Psoas muscle (tissue), 7 donors: ENCODE measurements at regions not wholly inside any gene's neighbourhood (a gene's known extent, or its start where the extent isn't known, plus 50 kb on each side); places are given as distances from the start of the nearest gene placed in this dataset.

Experiments used
- ATAC-seq, 4 donors: fragments of 200-7000 bp; cut with Tn5 transposase; one replicate each; pipeline ENCODE4 v1.9.1; 2020; ENCODE audit warnings: moderate library complexity in 3 of 4, mild to moderate bottlenecking in 2 of 4
- DNase-seq, 2 donors: peaks; one replicate each; pipeline ENCODE4 v3.0.0-alpha.2; 2020
- H3K27ac ChIP-seq: fragments of 200-600 bp; one replicate; pipeline ENCODE4 v1.8.0; 2022
- H3K27me3 ChIP-seq, 3 donors: fragments of 200-600 bp in 1 of 3; one replicate each; pipeline versions ENCODE4 v1.6.1 to v1.8.0; 2013 to 2022; ENCODE audit warnings: low read length in 2 of 3, mild to moderate bottlenecking in 2 of 3, moderate library complexity in 1 of 3; ENCODE audit not compliant: insufficient read depth in 3 of 3
- H3K36me3 ChIP-seq, 2 donors: fragments of 200-600 bp in 1 of 2; one replicate each; pipeline versions ENCODE4 v1.6.1 to v1.8.0; 2013 to 2022; ENCODE audit warnings: low read depth in 1 of 2, mild to moderate bottlenecking in 1 of 2, moderate library complexity in 1 of 2; ENCODE audit not compliant: insufficient read depth in 1 of 2
- H3K4me1 ChIP-seq: fragments of 200-600 bp; one replicate; pipeline ENCODE4 v1.8.0; 2022
- H3K4me3 ChIP-seq: fragments of 200-600 bp; one replicate; pipeline ENCODE4 v1.8.0; 2022; ENCODE audit warnings: mild to moderate bottlenecking
- H3K9me3 ChIP-seq: fragments of 200-600 bp; one replicate; pipeline ENCODE4 v1.8.0; 2022
- WGBS, 3 donors: extraction: QIAGEN DNeasy Blood & Tissue Kit; methylation state at CpG; one replicate each; pipeline versions ENCODE4 v1.1.6 to v1.1.7; 2013; 5-methylcytosine and 5-hydroxymethylcytosine counted together
- intact Hi-C, 2 donors: fragments of 100-400 bp; cut with DNase I; formaldehyde crosslinking; loops; one replicate each; pipeline versions ENCODE4 v1.11.0 to v1.14.2; 2022
- TF ChIP-seq, protein P1 (sequence below): fragments of 200-600 bp; IDR thresholded peaks from one replicate; pipeline ENCODE4 v1.8.0; 2022; ENCODE audit warnings: antibody characterized with exemption
- donor health status: healthy with polysubstance abuse.
- donor health status: DM: no; HTN: no; CAD: no; lungs with moderate emphysema.
- donor health status: Bipolar disorder and iron deficiency.
- donor health status: healthy.
- donor health status: DM: yes; HTN: yes; CAD: no.
- donor health status: DM: no; HTN: no; CAD: no.
- donor health status: DM: yes; HTN: yes; CAD: no.

DNA sequence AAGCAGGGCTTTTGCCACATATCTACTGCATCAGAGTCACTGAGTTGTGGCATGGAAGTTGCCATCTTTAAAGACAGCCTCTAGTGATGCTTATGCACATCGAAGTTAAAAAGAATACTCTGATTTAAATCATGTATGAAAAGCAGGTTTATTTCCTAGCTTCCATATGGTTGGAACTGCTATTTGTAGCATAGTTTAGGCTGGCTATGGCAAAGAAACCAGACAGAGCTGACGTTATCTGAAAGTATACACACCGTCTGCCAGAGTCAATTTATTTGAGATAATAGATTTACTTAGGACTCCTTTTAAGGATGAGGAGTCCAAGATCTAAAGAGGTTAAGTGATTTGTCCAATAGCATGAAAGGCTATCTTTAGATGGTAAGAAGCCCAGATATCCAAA lies 536.9 kb upstream of the ADGRL4 start:
- Histone ChIP-seq H3K27me3 (no peaks in the 10 kb centered on the region), H3K9me3 (no peaks in the 10 kb centered on the region), H3K4me3 (no peak overlapping the region), H3K4me1 (no peaks in the 10 kb centered on the region), H3K27ac (no peak overlapping the region), H3K36me3 (no peaks in the 10 kb centered on the region)
- TF ChIP-seq, protein P1, sequence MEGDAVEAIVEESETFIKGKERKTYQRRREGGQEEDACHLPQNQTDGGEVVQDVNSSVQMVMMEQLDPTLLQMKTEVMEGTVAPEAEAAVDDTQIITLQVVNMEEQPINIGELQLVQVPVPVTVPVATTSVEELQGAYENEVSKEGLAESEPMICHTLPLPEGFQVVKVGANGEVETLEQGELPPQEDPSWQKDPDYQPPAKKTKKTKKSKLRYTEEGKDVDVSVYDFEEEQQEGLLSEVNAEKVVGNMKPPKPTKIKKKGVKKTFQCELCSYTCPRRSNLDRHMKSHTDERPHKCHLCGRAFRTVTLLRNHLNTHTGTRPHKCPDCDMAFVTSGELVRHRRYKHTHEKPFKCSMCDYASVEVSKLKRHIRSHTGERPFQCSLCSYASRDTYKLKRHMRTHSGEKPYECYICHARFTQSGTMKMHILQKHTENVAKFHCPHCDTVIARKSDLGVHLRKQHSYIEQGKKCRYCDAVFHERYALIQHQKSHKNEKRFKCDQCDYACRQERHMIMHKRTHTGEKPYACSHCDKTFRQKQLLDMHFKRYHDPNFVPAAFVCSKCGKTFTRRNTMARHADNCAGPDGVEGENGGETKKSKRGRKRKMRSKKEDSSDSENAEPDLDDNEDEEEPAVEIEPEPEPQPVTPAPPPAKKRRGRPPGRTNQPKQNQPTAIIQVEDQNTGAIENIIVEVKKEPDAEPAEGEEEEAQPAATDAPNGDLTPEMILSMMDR = no peak
- DNase-seq (no peak), ATAC-seq (no peak)
- intact Hi-C loops = no loop called here
- WGBS, 3 donors = 90 to 96% (median 91%) methylated on average over 3 of the region's 3 CpGs

- no peaks in the 10 kb centered on the region for H3K9me3 ChIP-seq
- intact Hi-C loops = no loop called here
- TF ChIP-seq, protein P1 = no peak
- H3K36me3 ChIP-seq = no peaks in the 10 kb centered on the region
- H3K27ac ChIP-seq = no peak overlapping the region
- no peaks in the 10 kb centered on the region for H3K4me1 ChIP-seq
- DNase-seq (no peak), ATAC-seq (no peak)
- H3K27me3 ChIP-seq = no peaks in the 10 kb centered on the region
- no peak overlapping the region for H3K4me3 ChIP-seq
Measured at GRCh38 chr1:79539001-79539400, 532.5 kb upstream of the ADGRL4 start.

GRCh38 chr1:79532555-79532954 lies 526.0 kb upstream of the ADGRL4 start:
- no peaks in the 10 kb centered on the region for H3K36me3 ChIP-seq
- no peak for DNase-seq
- no peak overlapping the region for H3K4me3 ChIP-seq
- TF ChIP-seq, protein P1 = no peak
- no peaks in the 10 kb centered on the region for H3K4me1 ChIP-seq
- H3K9me3 ChIP-seq = no peaks in the 10 kb centered on the region
- no peak for ATAC-seq
- WGBS, 3 donors = 61 to 67% (median 65%) methylated on average over 5 of the region's 5 CpGs
- no peak overlapping the region for H3K27ac ChIP-seq
- intact Hi-C loops = no loop called here
- no peaks in the 10 kb centered on the region for H3K27me3 ChIP-seq

- WGBS, 3 donors = 81 to 89% (median 87%) methylated on average over 2 of the region's 2 CpGs
- H3K9me3 ChIP-seq = no peaks in the 10 kb centered on the region
- no peaks in the 10 kb centered on the region for H3K4me1 ChIP-seq
Measured at GRCh38 chr1:79531790-79532189, 525.3 kb upstream of the ADGRL4 start.

DNA sequence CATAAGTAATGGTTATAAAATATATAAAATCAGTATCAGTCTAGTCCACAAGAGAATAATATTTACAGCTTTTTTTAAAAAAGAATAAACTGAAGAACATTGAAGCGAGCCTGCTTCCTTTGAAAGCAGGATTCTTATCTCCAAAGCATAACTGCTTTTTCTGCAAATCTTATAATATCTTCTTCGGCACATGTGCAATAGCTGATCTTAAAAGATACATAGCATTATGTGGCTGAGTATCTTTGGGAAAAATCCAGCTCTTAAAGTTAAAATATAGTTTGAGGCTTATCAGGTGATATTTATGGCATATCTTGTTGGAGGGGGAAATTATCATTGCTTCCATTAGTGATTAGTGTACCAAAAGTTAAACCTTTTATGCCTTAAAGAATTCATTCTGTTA lies 523.9 kb upstream of the ADGRL4 start:
- TF ChIP-seq, protein P1 = no peak
- no peak for DNase-seq
- Histone ChIP-seq H3K36me3 (no peaks in the 10 kb centered on the region), H3K4me1 (no peaks in the 10 kb centered on the region), H3K4me3 (no peak overlapping the region), H3K27ac (no peak overlapping the region), H3K9me3 (no peaks in the 10 kb centered on the region), H3K27me3 (no peaks in the 10 kb centered on the region)
- 88 to 93% (median 90%) methylated on average over 2 of the region's 2 CpGs for WGBS, 3 donors
- no peak for ATAC-seq
- intact Hi-C loops = no loop called here

More at GRCh38 chr1:79531790-79532189, 525.3 kb upstream of the ADGRL4 start:
- no peaks in the 10 kb centered on the region for H3K27me3 ChIP-seq
- no peaks in the 10 kb centered on the region for H3K36me3 ChIP-seq
- H3K4me3 ChIP-seq = no peak overlapping the region
- no peak overlapping the region for H3K27ac ChIP-seq
- no peak for DNase-seq
- intact Hi-C loops = no loop called here
- TF ChIP-seq, protein P1 = no peak
- no peak for ATAC-seq
